SK-N-SH (cell line): ENCODE measurements at regions not wholly inside any gene's neighbourhood (a gene's known extent, or its start where the extent isn't known, plus 50 kb on each side); places are given as distances from the start of the nearest gene placed in this dataset.

Experiments used
- CTCF ChIA-PET: fragments of 300-600, 350-600 bp; formaldehyde crosslinking; extraction: SDS; loops from one replicate; lab custom pipeline; 2021; lab: Yijun Ruan, JAX
- POLR2A ChIA-PET: fragments of 350-600 bp; sonication (Branson Sonifier 250); formaldehyde crosslinking; extraction: SDS; loops from one replicate; lab custom pipeline; 2020; ENCODE audit warnings: antibody characterized with exemption, inconsistent platforms; lab: Yijun Ruan, JAX
- DNase-seq: peaks from one replicate; pipeline ENCODE4 v3.0.0; 2012
- H2AFZ ChIP-seq: fragments of 200-600 bp; sonication (generic); 2 replicates; pipeline ENCODE4 v1.8.1; 2016; ENCODE audit warnings: antibody characterized with exemption, mild to moderate bottlenecking, low read depth
- H3F3A ChIP-seq: fragments of 200-600 bp; sonication (generic); replicated peaks from 2 replicates; pipeline ENCODE3; 2016; ENCODE audit warnings: antibody characterized with exemption, mild to moderate bottlenecking; ENCODE audit not compliant: insufficient read depth
- H3K27ac ChIP-seq, 2 experiments: fragments of 200-500 bp in 1 of 2; fragments of 200-600 bp in 1 of 2; sonication (Bioruptor generic) in 1 of 2; sonication (generic), shearing (Covaris generic) in 1 of 2; 2 replicates each; pipeline versions ENCODE4 v1.5.1 to v1.6.1; 2014 to 2016; ENCODE audit warnings: low read depth in 2 of 2, inconsistent platforms in 1 of 2, low read length in 1 of 2, mild to moderate bottlenecking in 1 of 2, mixed read lengths in 1 of 2
- H3K27me3 ChIP-seq: fragments of 200-600 bp; sonication (generic), shearing (Covaris generic); 2 replicates; pipeline ENCODE4 v1.6.1; 2016; ENCODE audit warnings: mixed run types; ENCODE audit not compliant: insufficient read depth
- H3K36me3 ChIP-seq, 2 experiments: fragments of 200-500 bp in 1 of 2; fragments of 200-600 bp in 1 of 2; sonication (Bioruptor generic) in 1 of 2; sonication (generic) in 1 of 2; replicated peaks in 1 of 2; 2 replicates each; pipeline versions ENCODE3 to v1.5.1; 2014 to 2016; ENCODE audit warnings: low read length in 1 of 2, mild to moderate bottlenecking in 1 of 2; ENCODE audit not compliant: insufficient read depth in 2 of 2, control insufficient read depth in 1 of 2
- H3K4me1 ChIP-seq, 2 experiments: fragments of 200-500 bp in 1 of 2; fragments of 200-600 bp in 1 of 2; sonication (Bioruptor generic) in 1 of 2; sonication (generic), shearing (Covaris generic) in 1 of 2; 2 replicates each; pipeline versions ENCODE4 v1.5.1 to v1.6.1; 2014 to 2016; ENCODE audit warnings: low read depth in 1 of 2, low read length in 1 of 2, mixed run types in 1 of 2; ENCODE audit not compliant: insufficient read depth in 2 of 2, control insufficient read depth in 1 of 2
- H3K4me2 ChIP-seq: fragments of 200-600 bp; sonication (generic), shearing (Covaris generic); 2 replicates; pipeline ENCODE4 v1.6.1; 2017; ENCODE audit warnings: mixed run types
- H3K4me3 ChIP-seq, 2 experiments: fragments of 200-500 bp in 1 of 2; fragments of 200-600 bp in 1 of 2; sonication (Bioruptor generic) in 1 of 2; sonication (generic), shearing (Covaris generic) in 1 of 2; 2 replicates each; pipeline versions ENCODE4 v1.5.1 to v1.8.1; 2014 to 2016; ENCODE audit warnings: low read depth in 2 of 2, inconsistent platforms in 1 of 2, low read length in 1 of 2, mild to moderate bottlenecking in 1 of 2, mixed read lengths in 1 of 2, moderate library complexity in 1 of 2
- H3K79me2 ChIP-seq: fragments of 200-600 bp; sonication (generic); 2 replicates; pipeline ENCODE4 v1.8.1; 2017; ENCODE audit warnings: mild to moderate bottlenecking; ENCODE audit not compliant: insufficient read depth
- H3K9ac ChIP-seq: fragments of 200-600 bp; sonication (generic); 2 replicates; pipeline ENCODE4 v1.6.1; 2017; ENCODE audit warnings: mixed run types
- H3K9me2 ChIP-seq: fragments of 200-600 bp; sonication (generic); 2 replicates; pipeline ENCODE4 v1.6.1; 2017; ENCODE audit warnings: mixed run types
- H3K9me3 ChIP-seq: fragments of 200-600 bp; sonication (generic); 2 replicates; pipeline ENCODE4 v1.6.1; 2017; ENCODE audit warnings: mixed run types, mild to moderate bottlenecking, moderate library complexity
- H4K20me1 ChIP-seq: fragments of 200-600 bp; sonication (generic); 2 replicates; pipeline ENCODE4 v1.6.1; 2017; ENCODE audit warnings: mild to moderate bottlenecking, mixed run types; ENCODE audit not compliant: insufficient read depth
- CTCF ChIP-seq: fragments of 200-600 bp; sonication (generic); IDR thresholded peaks from 2 replicates; pipeline ENCODE4 v1.6.1; 2017; ENCODE audit warnings: antibody characterized with exemption, mild to moderate bottlenecking, moderate library complexity
- ELF1 ChIP-seq: IDR thresholded peaks from 2 replicates; pipeline ENCODE4 v1.4.0; 2012
- EZH2phosphoT487 ChIP-seq: fragments of 200-600 bp; sonication (generic); IDR thresholded peaks from 2 replicates; pipeline ENCODE4 v1.6.1; 2017; ENCODE audit warnings: low read depth, mixed run types, mild to moderate bottlenecking, antibody characterized with exemption, moderate library complexity, borderline replicate concordance
- FOSL2 ChIP-seq: IDR thresholded peaks from 2 replicates; pipeline ENCODE4 v1.4.0; 2012; ENCODE audit warnings: low read depth, mild to moderate bottlenecking, moderate library complexity, borderline replicate concordance
- GABPA ChIP-seq: IDR thresholded peaks from 2 replicates; pipeline ENCODE4 v1.4.0; 2012; ENCODE audit warnings: low read depth, mild to moderate bottlenecking
- GATA2 ChIP-seq: sonication (generic); formaldehyde crosslinking; IDR thresholded peaks from 2 replicates; pipeline ENCODE4 v1.5.0; 2020; ENCODE audit warnings: mild to moderate bottlenecking, missing genetic modification reagents
- JUND ChIP-seq: IDR thresholded peaks from 2 replicates; pipeline ENCODE4 v1.4.0; 2012
- MAX ChIP-seq: IDR thresholded peaks from 2 replicates; pipeline ENCODE4 v1.4.0; 2012; ENCODE audit warnings: low read depth
- MEF2A ChIP-seq: IDR thresholded peaks from 2 replicates; pipeline ENCODE4 v1.4.0; 2012; ENCODE audit warnings: low read depth, borderline replicate concordance
- MXI1 ChIP-seq: IDR thresholded peaks from 2 replicates; pipeline ENCODE4 v1.6.1; 2012; ENCODE audit warnings: mild to moderate bottlenecking, low read depth, low read length, improper control_type of control experiment
- RAD21 ChIP-seq: IDR thresholded peaks from 2 replicates; pipeline ENCODE4 v1.6.1; 2012; ENCODE audit warnings: mild to moderate bottlenecking, low read length
- REST ChIP-seq: IDR thresholded peaks from 2 replicates; pipeline ENCODE4 v1.6.1; 2012; ENCODE audit warnings: mild to moderate bottlenecking, low read depth, low read length, moderate library complexity
- RFX5 ChIP-seq: IDR thresholded peaks from 2 replicates; pipeline ENCODE4 v1.6.1; 2012; ENCODE audit warnings: mild to moderate bottlenecking, improper control_type of control experiment, low read length
- SMC3 ChIP-seq: IDR thresholded peaks from 2 replicates; pipeline ENCODE4 v1.6.1; 2012; ENCODE audit warnings: low read depth, low read length, improper control_type of control experiment
- TAF1 ChIP-seq: IDR thresholded peaks from 2 replicates; pipeline ENCODE4 v1.6.1; 2012; ENCODE audit warnings: low read depth, mild to moderate bottlenecking, low read length, moderate library complexity, borderline replicate concordance
- TCF12 ChIP-seq: IDR thresholded peaks from 2 replicates; pipeline ENCODE4 v1.4.0; 2012
- TEAD4 ChIP-seq: IDR thresholded peaks from 2 replicates; pipeline ENCODE4 v1.4.0; 2012; ENCODE audit warnings: mild to moderate bottlenecking, borderline replicate concordance; ENCODE audit not compliant: insufficient read depth
- WGBS: methylation state at CpG from one replicate; pipeline ENCODE4 v1.1.6; 2017; ENCODE audit warnings: low lambda C conversion rate; 5-methylcytosine and 5-hydroxymethylcytosine counted together
- TF ChIP-seq, protein P1 (sequence below): IDR thresholded peaks from 2 replicates; pipeline ENCODE4 v1.4.0; 2012; ENCODE audit warnings: low read depth, borderline replicate concordance
- TF ChIP-seq, protein P2 (sequence below): fragments of 150-350 bp; IDR thresholded peaks from 2 replicates; pipeline ENCODE4 v1.6.1; 2016; ENCODE audit warnings: mild to moderate bottlenecking, low read depth, low read length
- TF ChIP-seq, protein P3 (sequence below): IDR thresholded peaks from 2 replicates; pipeline ENCODE4 v1.4.0; 2012; ENCODE audit warnings: low read depth, borderline replicate concordance

DNA sequence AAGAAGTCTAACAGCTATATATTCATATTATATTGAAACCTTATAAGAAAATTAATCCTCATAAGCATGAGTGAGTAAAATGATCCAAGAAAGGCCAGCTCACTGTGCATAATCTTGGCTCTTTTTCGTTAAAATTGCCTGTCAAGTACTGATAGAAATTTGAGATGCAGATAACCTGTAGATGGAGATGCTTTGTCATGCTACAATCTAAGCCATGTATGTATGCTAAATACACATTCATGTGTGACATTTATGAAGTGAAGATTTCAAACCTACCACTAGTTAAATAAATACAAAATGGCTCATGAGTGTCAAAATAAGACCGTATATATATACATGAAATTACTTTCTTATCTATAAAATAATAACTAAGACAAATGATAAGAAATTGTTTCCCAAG lies 1491.5 kb upstream of the PRMT6 start:
- Histone ChIP-seq H3K9ac (no peak overlapping the region), H2AFZ (no peak overlapping the region), H3K79me2 (no peaks in the 10 kb centered on the region), H3K27me3 (no peaks in the 10 kb centered on the region), H3K4me2 (no peak overlapping the region), H3K9me2 (no peaks in the 10 kb centered on the region), H3F3A (no peaks in the 10 kb centered on the region), H3K36me3 (no peaks in the 10 kb centered on the region), H3K27ac (no peak overlapping the region), H3K4me3 (no peak overlapping the region), H3K9me3 (no peaks in the 10 kb centered on the region), H4K20me1 (no peaks in the 10 kb centered on the region), H3K4me1 (no peaks in the 10 kb centered on the region)
- no peak for DNase-seq
- CTCF ChIA-PET: no interaction called here
- POLR2A ChIA-PET: no interaction called here
- TF ChIP-seq TAF1: no peak
- no peak for TF ChIP-seq ELF1
- TF ChIP-seq GABPA: no peak
- no peak for TF ChIP-seq RFX5
- TF ChIP-seq SMC3: no peak
- TF ChIP-seq, protein P1, sequence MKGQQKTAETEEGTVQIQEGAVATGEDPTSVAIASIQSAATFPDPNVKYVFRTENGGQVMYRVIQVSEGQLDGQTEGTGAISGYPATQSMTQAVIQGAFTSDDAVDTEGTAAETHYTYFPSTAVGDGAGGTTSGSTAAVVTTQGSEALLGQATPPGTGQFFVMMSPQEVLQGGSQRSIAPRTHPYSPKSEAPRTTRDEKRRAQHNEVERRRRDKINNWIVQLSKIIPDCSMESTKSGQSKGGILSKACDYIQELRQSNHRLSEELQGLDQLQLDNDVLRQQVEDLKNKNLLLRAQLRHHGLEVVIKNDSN: no peak
- TF ChIP-seq, protein P2, sequence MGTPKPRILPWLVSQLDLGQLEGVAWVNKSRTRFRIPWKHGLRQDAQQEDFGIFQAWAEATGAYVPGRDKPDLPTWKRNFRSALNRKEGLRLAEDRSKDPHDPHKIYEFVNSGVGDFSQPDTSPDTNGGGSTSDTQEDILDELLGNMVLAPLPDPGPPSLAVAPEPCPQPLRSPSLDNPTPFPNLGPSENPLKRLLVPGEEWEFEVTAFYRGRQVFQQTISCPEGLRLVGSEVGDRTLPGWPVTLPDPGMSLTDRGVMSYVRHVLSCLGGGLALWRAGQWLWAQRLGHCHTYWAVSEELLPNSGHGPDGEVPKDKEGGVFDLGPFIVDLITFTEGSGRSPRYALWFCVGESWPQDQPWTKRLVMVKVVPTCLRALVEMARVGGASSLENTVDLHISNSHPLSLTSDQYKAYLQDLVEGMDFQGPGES: no peak
- no peak for TF ChIP-seq GATA2 (CRISPR knock-in tag)
- no peak for TF ChIP-seq CTCF
- TF ChIP-seq JUND: no peak
- TF ChIP-seq MXI1: no peak
- TF ChIP-seq EZH2phosphoT487: no peak
- TF ChIP-seq REST: no peak
- TF ChIP-seq TEAD4: no peak
- TF ChIP-seq, protein P3, sequence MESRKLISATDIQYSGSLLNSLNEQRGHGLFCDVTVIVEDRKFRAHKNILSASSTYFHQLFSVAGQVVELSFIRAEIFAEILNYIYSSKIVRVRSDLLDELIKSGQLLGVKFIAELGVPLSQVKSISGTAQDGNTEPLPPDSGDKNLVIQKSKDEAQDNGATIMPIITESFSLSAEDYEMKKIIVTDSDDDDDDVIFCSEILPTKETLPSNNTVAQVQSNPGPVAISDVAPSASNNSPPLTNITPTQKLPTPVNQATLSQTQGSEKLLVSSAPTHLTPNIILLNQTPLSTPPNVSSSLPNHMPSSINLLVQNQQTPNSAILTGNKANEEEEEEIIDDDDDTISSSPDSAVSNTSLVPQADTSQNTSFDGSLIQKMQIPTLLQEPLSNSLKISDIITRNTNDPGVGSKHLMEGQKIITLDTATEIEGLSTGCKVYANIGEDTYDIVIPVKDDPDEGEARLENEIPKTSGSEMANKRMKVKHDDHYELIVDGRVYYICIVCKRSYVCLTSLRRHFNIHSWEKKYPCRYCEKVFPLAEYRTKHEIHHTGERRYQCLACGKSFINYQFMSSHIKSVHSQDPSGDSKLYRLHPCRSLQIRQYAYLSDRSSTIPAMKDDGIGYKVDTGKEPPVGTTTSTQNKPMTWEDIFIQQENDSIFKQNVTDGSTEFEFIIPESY: no peak
- TF ChIP-seq FOSL2: no peak
- no peak for TF ChIP-seq MAX
- TF ChIP-seq TCF12: no peak
- TF ChIP-seq RAD21: no peak
- no peak for TF ChIP-seq MEF2A
- 42% methylated on average over 2 of the region's 2 CpGs for WGBS
